Mucosa of descending colon (tissue), 3 donors: ENCODE measurements at regions not wholly inside any gene's neighbourhood (a gene's known extent, or its start where the extent isn't known, plus 50 kb on each side); places are given as distances from the start of the nearest gene placed in this dataset.

ENCODE experiments used
- ATAC-seq: fragments of 200-7000 bp; cut with Tn5 transposase; one replicate; pipeline ENCODE4 v1.9.1; 2020; ENCODE audit warnings: mild to moderate bottlenecking, moderate library complexity
- DNase-seq, 3 donors: peaks; one replicate each; pipeline ENCODE4 v3.0.0-alpha.2; 2020
- H3K36me3 ChIP-seq: fragments of 200-600 bp; one replicate; pipeline ENCODE4 v1.8.0; 2021; ENCODE audit warnings: low read depth, mild to moderate bottlenecking
- H3K4me1 ChIP-seq: fragments of 200-600 bp; one replicate; pipeline ENCODE4 v1.8.0; 2021; ENCODE audit warnings: low read depth, mild to moderate bottlenecking
- H3K4me3 ChIP-seq: fragments of 200-600 bp; one replicate; pipeline ENCODE4 v1.8.0; 2021; ENCODE audit warnings: mild to moderate bottlenecking
- H3K9me3 ChIP-seq: fragments of 200-600 bp; one replicate; pipeline ENCODE4 v1.8.0; 2021; ENCODE audit warnings: mild to moderate bottlenecking
- intact Hi-C, 2 donors: fragments of 100-400 bp; cut with DNase I in 1 of 2; cut with micrococcal nuclease in 1 of 2; formaldehyde crosslinking; loops; one replicate each; pipeline versions ENCODE4 v1.11.0 to v1.11.1; 2022; cut with DNase I, micrococcal nuclease
- TF ChIP-seq, protein P1 (sequence below): fragments of 200-600 bp; IDR thresholded peaks from one replicate; pipeline ENCODE4 v1.8.0; 2022; ENCODE audit warnings: antibody characterized with exemption, mild to moderate bottlenecking
- donor health status: DM: no; HTN: no; CAD: no; lungs with moderate emphysema.
- donor health status: DM: no; HTN: no; CAD: no.
- donor health status: DM: no; HTN: yes; CAD: no.

DNA sequence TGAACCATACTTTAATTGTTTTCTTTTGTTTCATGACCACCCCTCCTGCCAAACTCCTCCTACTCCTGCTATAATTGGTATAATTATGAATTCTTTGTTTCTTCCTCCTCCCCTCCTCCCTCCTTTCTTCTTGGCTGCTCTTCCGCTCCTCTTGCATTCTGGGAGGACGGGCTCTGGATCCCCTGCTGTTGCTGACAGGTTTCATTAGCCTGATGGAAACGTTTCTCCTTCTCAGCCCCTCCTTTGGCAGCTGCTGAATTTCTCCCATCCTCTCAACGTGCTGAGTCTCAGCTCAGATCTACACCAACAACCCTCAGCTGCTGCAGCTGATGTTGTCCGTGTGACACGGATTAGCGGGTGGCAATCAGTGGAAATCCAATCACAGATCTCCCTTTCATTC lies 97.1 kb upstream of the UBAC2 start:
- DNase-seq (no peak), ATAC-seq (no peak)
- Histone ChIP-seq H3K36me3 (no peaks in the 10 kb centered on the region), H3K4me1 (no peaks in the 10 kb centered on the region), H3K4me3 (no peak overlapping the region), H3K9me3 (no peaks in the 10 kb centered on the region)
- intact Hi-C loops: no loop called here
- TF ChIP-seq, protein P1, sequence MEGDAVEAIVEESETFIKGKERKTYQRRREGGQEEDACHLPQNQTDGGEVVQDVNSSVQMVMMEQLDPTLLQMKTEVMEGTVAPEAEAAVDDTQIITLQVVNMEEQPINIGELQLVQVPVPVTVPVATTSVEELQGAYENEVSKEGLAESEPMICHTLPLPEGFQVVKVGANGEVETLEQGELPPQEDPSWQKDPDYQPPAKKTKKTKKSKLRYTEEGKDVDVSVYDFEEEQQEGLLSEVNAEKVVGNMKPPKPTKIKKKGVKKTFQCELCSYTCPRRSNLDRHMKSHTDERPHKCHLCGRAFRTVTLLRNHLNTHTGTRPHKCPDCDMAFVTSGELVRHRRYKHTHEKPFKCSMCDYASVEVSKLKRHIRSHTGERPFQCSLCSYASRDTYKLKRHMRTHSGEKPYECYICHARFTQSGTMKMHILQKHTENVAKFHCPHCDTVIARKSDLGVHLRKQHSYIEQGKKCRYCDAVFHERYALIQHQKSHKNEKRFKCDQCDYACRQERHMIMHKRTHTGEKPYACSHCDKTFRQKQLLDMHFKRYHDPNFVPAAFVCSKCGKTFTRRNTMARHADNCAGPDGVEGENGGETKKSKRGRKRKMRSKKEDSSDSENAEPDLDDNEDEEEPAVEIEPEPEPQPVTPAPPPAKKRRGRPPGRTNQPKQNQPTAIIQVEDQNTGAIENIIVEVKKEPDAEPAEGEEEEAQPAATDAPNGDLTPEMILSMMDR: no peak

DNA sequence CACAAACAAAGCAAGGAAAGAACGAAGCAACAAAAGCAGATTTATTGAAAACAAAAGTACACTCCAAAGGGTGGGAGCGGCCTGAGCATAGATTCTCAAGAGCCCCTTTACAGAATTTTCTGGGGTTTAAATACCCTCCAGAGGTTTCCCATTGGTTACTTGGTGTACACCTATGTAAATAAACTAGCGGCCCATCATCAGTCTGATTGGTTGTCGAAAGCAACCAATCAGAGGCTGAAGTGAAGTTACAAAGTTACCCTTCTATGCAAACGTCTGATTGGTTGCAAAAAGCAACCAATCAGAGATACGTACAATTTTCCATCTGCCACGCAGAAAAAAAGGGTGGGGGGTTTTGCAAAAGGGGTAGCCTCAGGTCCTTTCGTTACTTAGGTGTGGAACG lies 96.3 kb upstream of the UBAC2 start:
- H3K36me3 ChIP-seq: no peaks in the 10 kb centered on the region
- no peak for ATAC-seq
- no peaks in the 10 kb centered on the region for H3K4me1 ChIP-seq
- TF ChIP-seq, protein P1: no peak
- H3K4me3 ChIP-seq: no peak overlapping the region
- intact Hi-C loops: no loop called here
- H3K9me3 ChIP-seq: no peaks in the 10 kb centered on the region
- no peak for DNase-seq

DNA sequence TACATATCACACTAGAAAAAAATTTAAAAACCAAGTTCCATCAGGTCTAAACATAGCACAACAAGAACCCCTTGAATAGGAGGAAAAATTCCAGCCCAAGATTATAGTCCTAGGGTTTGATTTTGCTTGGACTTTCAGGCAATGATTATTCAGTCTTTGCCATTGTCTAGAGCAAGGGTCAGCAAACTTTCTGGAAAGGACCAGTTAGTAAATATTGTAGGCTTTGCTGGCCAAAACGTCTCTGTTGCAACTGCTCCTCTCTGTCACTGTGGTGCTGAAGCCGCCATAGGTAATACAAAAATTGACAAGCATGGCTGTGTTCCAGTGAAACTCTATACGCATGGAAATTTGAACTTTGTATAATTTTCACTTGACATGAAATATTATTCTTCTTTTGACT lies 95.5 kb upstream of the UBAC2 start:
- Histone ChIP-seq H3K36me3 (no peaks in the 10 kb centered on the region), H3K4me3 (no peak overlapping the region), H3K4me1 (no peaks in the 10 kb centered on the region), H3K9me3 (no peaks in the 10 kb centered on the region)
- TF ChIP-seq, protein P1: no peak
- DNase-seq (no peak), ATAC-seq (no peak)
- intact Hi-C loops: no loop called here

DNA sequence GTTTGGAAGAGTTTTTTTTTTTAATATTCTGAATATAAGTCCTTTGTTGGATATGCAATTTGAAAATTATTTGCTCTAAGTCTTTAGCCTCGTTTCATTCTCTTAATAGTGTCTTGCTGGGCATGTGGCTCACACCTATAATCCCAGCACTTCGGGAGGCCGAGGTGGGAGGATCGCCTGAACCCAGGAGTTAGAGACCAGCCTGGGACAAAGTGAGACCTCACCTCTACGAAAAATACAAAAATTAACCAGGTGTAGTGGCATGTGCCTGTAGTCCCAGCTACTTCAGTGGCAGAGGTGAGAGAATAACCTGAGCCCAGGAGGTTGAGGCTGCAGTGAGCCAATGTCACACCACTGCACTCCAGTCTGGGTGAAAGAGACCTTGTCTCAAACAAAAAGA lies 87.3 kb upstream of the UBAC2 start:
- Histone ChIP-seq H3K4me1 (no peaks in the 10 kb centered on the region), H3K36me3 (no peaks in the 10 kb centered on the region), H3K9me3 (no peaks in the 10 kb centered on the region), H3K4me3 (no peak overlapping the region)
- no peak for ATAC-seq
- DNase-seq: no peak
- intact Hi-C loops: no loop called here
- TF ChIP-seq, protein P1: no peak

DNA sequence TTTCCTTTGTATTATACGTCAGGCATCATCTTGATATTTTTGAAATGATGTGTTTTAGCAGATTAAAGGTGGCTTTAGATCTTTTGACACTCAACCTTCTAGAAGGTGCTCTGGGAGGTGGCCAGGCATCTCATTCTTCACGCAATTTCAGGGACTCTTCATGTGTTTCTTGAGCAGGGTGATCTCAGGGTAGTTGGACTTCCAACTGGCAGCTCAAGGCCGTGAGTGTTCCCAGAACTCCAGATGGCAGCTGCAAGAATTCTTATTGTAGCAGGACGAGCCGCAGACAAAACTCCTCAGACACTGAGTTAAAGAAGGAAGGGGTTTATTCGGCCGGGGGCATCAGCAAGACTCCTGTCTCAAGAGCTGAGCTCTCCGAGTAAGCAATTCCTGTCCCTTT lies 82.5 kb upstream of the UBAC2 start:
- ATAC-seq (no peak), DNase-seq (no peak)
- Histone ChIP-seq H3K36me3 (no peaks in the 10 kb centered on the region), H3K4me3 (no peak overlapping the region), H3K9me3 (no peaks in the 10 kb centered on the region), H3K4me1 (no peaks in the 10 kb centered on the region)
- TF ChIP-seq, protein P1: no peak
- intact Hi-C loops: no loop called here

DNA sequence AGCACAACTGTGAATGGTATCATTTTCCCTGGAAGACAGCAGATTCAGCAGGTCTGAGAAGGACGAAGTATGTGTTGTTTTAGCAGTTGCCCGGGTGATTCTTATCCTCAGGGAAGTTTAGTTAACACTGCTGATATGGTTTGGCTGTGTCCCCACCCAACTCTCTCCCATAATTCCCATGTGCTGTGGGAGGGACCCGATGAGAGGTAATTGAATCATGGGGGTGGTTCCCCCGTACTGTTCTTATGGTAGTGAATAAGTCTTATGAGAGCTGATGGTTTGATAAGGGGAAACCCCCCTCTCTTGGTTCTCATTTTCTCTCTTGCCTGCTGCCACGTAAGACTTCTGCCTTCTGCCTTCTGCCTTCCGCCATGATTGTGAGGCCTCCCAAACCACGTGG lies 81.0 kb upstream of the UBAC2 start:
- no peaks in the 10 kb centered on the region for H3K9me3 ChIP-seq
- H3K36me3 ChIP-seq: no peaks in the 10 kb centered on the region
- H3K4me1 ChIP-seq: no peaks in the 10 kb centered on the region
- intact Hi-C loops: no loop called here
- TF ChIP-seq, protein P1: no peak
- ATAC-seq (peak; percentile 71), DNase-seq (no peak)
- no peak overlapping the region for H3K4me3 ChIP-seq
